Rectal smooth muscle tissue (tissue), 1 donor: ENCODE measurements at regions not wholly inside any gene's neighbourhood (a gene's known extent, or its start where the extent isn't known, plus 50 kb on each side); places are given as distances from the start of the nearest gene placed in this dataset.
"Not testable (repeated sequence)": the region's sequence is repeated elsewhere in the genome, so short reads cannot be mapped to it uniquely, and the experiment has no call there.

Experiments used
- H3K27ac ChIP-seq: one replicate; pipeline ENCODE4 v1.7.0; 2013; ENCODE audit warnings: low read depth, low read length, inconsistent platforms
- H3K27me3 ChIP-seq: one replicate; pipeline ENCODE4 v1.7.0; 2013; ENCODE audit warnings: low read length; ENCODE audit not compliant: control insufficient read depth, insufficient read depth
- H3K36me3 ChIP-seq: one replicate; pipeline ENCODE4 v1.7.0; 2013; ENCODE audit warnings: low read length; ENCODE audit not compliant: control insufficient read depth, insufficient read depth
- H3K4me1 ChIP-seq: one replicate; pipeline ENCODE4 v1.7.0; 2013; ENCODE audit warnings: low read length; ENCODE audit not compliant: control insufficient read depth, insufficient read depth
- H3K4me3 ChIP-seq: one replicate; pipeline ENCODE4 v1.7.0; 2013; ENCODE audit warnings: low read length
- H3K9ac ChIP-seq: one replicate; pipeline ENCODE4 v1.7.0; 2013; ENCODE audit warnings: low read length

DNA sequence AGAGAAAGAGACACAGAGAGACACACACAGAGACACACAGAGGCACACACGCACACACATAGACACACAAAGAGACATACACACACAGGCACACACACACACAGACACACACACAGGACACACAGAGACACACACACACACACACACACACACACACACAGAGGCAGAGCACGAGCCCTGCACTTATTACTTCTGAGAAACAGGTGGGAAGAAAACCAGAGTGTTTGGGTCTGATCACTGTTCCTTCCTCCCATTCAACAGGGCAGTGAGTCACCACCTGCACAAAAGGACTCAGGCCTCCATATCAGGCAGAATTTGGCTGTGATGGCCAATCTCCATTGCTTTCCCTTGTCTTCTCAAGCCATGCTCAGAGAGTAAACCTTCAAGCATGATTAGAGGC, 285.0 kb downstream of the ANAPC1 start:
- not testable (repeated sequence) for H3K4me3 ChIP-seq, H3K4me1 ChIP-seq, H3K27me3 ChIP-seq, H3K27ac ChIP-seq, H3K36me3 ChIP-seq, H3K9ac ChIP-seq

DNA sequence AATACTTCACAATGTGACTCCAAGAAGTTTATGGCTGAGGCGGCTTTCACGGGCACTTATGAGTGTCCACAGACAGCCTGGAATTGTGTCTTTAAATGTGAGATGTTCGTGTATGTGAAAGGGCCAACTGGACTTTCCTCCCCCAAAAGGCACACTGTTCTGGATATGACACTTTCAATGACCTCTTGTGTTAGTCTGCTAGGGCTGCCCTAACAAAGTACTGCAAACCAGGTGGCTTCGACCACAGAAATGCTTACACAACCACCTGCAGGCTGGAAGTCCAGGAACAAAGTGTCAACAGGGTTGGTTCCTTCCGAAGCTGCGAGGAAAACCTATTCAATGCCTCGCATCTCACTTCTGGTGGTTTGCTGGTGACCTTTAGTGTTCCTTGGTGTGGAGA, 281.7 kb downstream of the ANAPC1 start:
- H3K9ac ChIP-seq, H3K36me3 ChIP-seq, H3K4me3 ChIP-seq, H3K4me1 ChIP-seq, H3K27me3 ChIP-seq, H3K27ac ChIP-seq: not testable (repeated sequence)

- H3K9ac ChIP-seq, H3K4me1 ChIP-seq, H3K27ac ChIP-seq, H3K27me3 ChIP-seq, H3K4me3 ChIP-seq, H3K36me3 ChIP-seq: not testable (repeated sequence)
Measured at GRCh38 chr2:111605798-111606197, 278.2 kb downstream of the ANAPC1 start.

DNA sequence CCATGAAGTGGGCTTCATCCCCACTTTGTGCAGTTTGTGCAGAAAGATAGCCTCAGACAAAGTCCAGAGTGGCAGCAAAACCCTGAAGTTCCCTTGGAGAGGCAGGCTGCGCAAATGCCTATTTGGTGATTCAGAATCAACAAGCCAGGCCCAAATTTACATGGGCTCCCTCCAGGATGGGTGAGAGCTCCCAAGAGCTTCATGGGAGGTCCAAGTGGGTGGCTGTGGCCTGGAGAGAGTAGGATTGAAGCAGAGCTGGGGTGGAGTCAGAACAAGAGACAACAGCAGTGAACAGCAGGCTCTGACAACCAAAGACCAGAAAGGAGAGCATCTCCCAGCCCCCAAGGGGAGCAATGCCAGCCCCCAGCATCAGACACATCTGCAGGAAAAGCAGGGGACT, 277.4 kb downstream of the ANAPC1 start:
- not testable (repeated sequence) for H3K27me3 ChIP-seq, H3K27ac ChIP-seq, H3K4me1 ChIP-seq, H3K9ac ChIP-seq, H3K4me3 ChIP-seq, H3K36me3 ChIP-seq

DNA sequence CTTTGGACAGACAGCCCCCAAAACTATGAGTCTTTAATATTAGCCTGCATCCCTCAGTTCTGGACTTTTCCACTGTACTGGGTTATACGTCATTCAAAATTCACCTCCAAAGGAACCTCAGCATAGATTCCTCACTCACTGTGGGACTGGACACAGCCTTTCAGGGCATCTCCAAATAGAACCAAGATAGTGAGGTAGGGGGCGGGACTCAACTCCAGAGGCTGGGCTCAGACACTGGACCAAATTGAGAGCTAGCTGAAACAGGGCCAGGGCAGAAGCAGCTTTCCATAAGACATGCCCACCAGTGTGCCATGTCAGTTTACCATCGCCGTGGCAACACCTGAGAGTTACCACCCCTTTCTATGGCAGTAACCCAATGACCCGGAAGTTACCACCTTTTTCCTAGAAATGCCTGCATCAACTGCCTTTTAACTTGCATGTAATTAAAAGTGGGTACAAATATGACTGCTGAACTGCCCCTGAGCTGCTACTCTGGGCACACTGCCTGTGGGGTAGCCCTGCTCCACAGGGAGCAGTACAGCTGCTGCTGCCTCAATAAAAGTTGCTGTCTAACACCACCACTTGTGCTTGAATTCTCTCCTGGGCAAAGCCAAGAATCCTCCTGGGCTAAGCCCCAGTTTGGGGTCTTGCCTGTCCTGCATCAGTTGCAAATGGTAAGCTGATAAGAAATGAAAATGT, 274.7 kb downstream of the ANAPC1 start:
- H3K36me3 ChIP-seq, H3K27ac ChIP-seq, H3K4me1 ChIP-seq, H3K27me3 ChIP-seq, H3K4me3 ChIP-seq, H3K9ac ChIP-seq: not testable (repeated sequence)

DNA sequence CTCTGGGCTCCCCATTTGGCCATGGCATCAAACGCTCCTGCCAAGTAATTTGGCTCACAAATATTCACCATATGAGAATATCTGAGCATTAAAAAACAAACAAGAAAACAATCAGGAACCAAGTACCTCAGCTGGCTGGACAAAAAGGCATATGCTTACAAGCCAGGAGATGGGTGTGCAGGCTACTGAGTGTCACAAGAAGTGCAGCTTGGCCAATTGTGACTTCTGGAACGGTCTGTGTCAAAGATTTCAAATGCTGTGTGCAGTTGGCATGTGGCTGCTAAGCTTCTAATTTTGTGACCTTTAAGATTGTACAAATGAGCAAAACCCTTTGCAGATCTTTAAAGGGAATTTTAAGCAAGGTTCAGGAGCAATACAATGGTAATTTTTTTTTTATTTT, 274.0 kb downstream of the ANAPC1 start:
- H3K9ac ChIP-seq, H3K4me3 ChIP-seq, H3K27me3 ChIP-seq, H3K4me1 ChIP-seq, H3K27ac ChIP-seq, H3K36me3 ChIP-seq: not testable (repeated sequence)

DNA sequence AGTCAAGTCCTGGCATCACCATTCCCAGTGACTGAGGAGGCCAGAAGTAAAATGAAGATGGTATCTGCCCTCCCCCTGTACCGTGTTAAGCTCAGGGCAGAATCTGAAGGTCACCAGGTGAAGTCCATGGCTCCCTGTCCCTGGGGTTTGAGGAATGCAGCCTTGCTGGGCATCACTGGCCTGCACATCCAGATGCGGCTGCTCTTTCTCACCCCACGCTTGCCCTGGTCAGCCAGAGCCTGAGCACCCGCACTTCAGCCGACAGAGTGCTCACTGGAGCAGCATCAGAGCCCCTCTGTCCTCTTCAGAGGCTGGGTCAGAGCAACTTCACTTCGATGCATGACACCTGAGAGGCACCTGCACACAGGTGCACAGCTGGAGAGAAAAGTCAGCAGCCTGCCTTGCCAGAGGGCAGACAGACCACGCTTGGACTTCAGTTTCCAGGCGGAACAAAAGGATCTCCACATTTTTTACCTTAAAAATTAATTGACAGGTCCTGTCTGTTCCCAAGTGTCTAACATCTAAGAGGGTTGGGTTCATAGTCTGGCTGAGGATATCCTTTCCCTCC, 267.3 kb downstream of the ANAPC1 start:
- Histone ChIP-seq H3K36me3 (no peaks in the 10 kb centered on the region), H3K4me1 (no peaks in the 10 kb centered on the region), H3K27me3 (no peaks in the 10 kb centered on the region), H3K4me3 (no peak overlapping the region), H3K27ac (no peak overlapping the region), H3K9ac (no peak overlapping the region)

DNA sequence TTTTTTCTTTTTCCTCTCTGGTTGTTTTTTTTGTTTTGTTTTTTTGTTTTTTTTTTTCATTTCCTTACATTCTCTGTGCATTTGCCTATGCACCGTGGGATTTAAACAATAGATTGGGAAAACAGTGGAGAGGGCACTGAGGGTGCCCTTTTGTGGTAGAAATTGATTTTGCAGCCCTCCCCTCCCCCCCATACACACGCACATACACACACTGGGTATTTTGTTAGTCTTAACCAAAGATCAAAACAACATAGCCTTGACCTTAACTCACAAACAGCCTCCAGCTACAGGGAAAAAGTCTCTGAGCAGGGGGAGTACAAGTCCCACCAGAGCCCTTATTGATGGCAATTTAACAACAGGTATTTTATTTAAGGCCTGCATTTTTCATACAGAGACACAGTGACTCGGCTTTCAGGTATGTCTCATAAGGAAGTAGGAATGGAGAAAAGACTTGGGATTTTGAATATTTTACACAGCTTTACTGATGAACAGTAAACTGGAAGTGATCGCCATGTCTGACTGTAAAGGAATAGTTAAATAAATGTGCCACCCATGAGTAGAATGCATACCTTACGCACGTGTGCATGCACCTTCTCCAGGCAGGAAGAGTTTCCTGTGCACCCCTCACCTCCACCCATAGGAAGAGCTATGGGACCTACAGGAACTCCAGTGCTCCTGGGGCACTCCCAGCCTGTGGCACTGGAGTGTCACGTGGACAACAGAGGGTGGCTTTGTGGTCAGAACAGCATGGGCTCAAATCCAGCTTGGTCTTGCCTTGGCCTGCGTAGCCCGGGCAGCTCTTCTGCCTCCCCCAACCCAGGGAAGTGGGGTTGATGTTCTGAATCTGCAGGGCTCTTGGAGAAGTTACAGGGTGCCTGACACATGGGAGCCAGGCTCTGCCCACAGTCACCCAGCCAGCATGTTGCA, 266.4 kb downstream of the ANAPC1 start:
- H3K27ac ChIP-seq: no peak overlapping the region
- no peak overlapping the region for H3K9ac ChIP-seq
- no peaks in the 10 kb centered on the region for H3K36me3 ChIP-seq
- no peaks in the 10 kb centered on the region for H3K4me1 ChIP-seq
- no peaks in the 10 kb centered on the region for H3K27me3 ChIP-seq
- no peak overlapping the region for H3K4me3 ChIP-seq

GRCh38 chr2:111618226-111618977, 265.6 kb downstream of the ANAPC1 start:
- H3K27me3 ChIP-seq: no peaks in the 10 kb centered on the region
- no peak overlapping the region for H3K4me3 ChIP-seq
- H3K27ac ChIP-seq: no peak overlapping the region
- no peaks in the 10 kb centered on the region for H3K4me1 ChIP-seq
- no peak overlapping the region for H3K9ac ChIP-seq
- no peaks in the 10 kb centered on the region for H3K36me3 ChIP-seq

GRCh38 chr2:111618978-111619902, 264.8 kb downstream of the ANAPC1 start:
- Histone ChIP-seq H3K27ac (no peak overlapping the region), H3K4me1 (no peaks in the 10 kb centered on the region), H3K36me3 (no peaks in the 10 kb centered on the region), H3K9ac (no peak overlapping the region), H3K4me3 (no peak overlapping the region), H3K27me3 (no peaks in the 10 kb centered on the region)

- H3K27me3 ChIP-seq: no peaks in the 10 kb centered on the region
- no peaks in the 10 kb centered on the region for H3K36me3 ChIP-seq
- H3K4me3 ChIP-seq: no peak overlapping the region
- no peak overlapping the region for H3K27ac ChIP-seq
- H3K9ac ChIP-seq: no peak overlapping the region
- no peaks in the 10 kb centered on the region for H3K4me1 ChIP-seq
Measured at GRCh38 chr2:111620281-111620680, 263.7 kb downstream of the ANAPC1 start.
